ENCODE measurements at regions not wholly inside any gene's neighbourhood (a gene's known extent, or its start where the extent isn't known, plus 50 kb on each side); places are given as distances from the start of the nearest gene placed in this dataset.

DNA sequence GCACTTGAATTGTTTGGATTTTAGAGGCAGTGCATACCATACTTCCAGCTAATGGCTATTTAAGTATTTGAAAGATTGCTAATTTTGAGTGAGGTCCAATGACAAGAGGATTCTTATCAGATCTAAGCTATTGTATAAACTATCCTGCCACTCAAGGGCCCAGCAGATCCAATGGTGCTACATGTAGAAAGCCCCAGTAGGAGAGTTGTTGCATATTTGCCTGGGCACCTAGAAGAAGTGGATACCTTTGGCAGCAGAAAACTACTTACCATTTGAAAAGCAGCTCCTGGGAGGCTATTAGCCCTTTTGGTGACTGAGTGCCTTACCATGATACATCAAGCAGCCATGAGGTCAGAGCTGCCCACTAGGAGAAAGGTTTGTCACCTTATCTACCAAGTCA, 447.3 kb downstream of the C4orf33 start:
- peaks cover 1% of the 10 kb centered on the region for H3K4me1 Mint-ChIP-seq
- no peaks in the 10 kb centered on the region for H3K9me3 Mint-ChIP-seq
- no peak for DNase-seq (ENCODE audit: low spot score in 2 of 2, unreplicated experiment in 2 of 2)
- H3K27ac Mint-ChIP-seq = no peak overlapping the region
- TF ChIP-seq CTCF (IDR thresholded peaks at IDR 0.05; ENCODE audit: unreplicated experiment) = no peak
- no peaks in the 10 kb centered on the region for H3K27me3 Mint-ChIP-seq (ENCODE audit: low read depth)
- H3K36me3 Mint-ChIP-seq = no peaks in the 10 kb centered on the region
- no peak overlapping the region for H3K4me3 Mint-ChIP-seq

DNA sequence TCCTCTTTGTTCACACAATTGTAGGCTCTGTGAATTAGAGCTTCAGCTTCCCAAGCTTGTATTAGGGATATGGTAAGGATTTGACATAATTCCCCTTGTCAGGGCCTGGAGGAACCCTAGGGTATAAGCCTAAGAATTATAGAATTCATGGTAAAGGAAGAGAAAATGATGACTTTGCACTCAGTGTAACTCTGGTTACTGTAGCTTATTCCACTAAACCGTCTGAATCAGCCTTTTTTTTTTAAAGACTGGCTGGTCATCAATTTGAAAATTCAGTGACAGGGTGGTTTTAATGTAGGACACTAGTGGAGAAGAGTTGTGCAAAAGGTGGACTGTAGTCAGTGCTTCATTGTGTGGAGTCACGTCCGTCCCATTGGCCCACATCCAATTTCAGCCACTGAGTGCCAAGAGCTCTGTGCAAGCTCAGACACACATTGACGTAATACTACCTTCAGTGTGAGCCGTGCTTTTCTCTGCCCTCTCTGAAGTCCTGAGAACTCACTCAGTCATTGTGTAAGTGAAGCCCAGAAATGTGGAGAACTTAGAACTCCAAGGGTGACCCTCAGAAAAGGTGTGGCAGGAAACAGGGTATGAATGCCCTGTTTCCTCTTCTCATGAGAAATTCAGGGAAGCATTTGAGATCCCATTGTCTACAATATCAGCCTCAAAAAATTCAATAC, 449.8 kb downstream of the C4orf33 start:
- Mint-ChIP-seq H3K4me1 (peaks cover 12% of the 10 kb centered on the region), H3K9me3 (no peaks in the 10 kb centered on the region), H3K36me3 (no peaks in the 10 kb centered on the region), H3K27me3 (ENCODE audit: low read depth) (no peaks in the 10 kb centered on the region), H3K27ac (peak overlapping the region; percentile 39), H3K4me3 (no peak overlapping the region)
- DNase-seq (ENCODE audit: low spot score in 2 of 2, unreplicated experiment in 2 of 2) = peak in 1 of 2 experiments; percentile 38
- no peak for TF ChIP-seq CTCF (IDR thresholded peaks at IDR 0.05; ENCODE audit: unreplicated experiment)

DNA sequence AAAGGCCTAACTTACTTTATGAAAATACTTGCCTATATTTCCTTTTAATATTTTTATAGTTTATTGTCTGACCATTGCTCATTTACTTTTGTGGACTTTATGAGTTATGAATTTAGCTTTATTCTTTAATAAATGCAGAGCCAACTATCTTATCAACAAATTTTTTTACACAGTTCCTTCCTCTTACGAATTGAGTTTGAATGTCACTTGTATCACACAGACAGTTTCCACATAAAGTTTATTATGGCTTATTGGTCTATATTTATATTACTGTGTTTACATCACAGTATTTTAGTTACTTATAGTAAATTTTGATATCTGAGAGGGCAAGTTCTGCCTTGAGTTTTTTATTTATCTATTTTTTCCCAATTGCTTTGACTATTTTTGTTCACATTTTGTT, 450.6 kb downstream of the C4orf33 start:
- H3K27me3 Mint-ChIP-seq (ENCODE audit: low read depth) = no peaks in the 10 kb centered on the region
- no peaks in the 10 kb centered on the region for H3K9me3 Mint-ChIP-seq
- H3K4me1 Mint-ChIP-seq = peaks cover 12% of the 10 kb centered on the region
- H3K4me3 Mint-ChIP-seq = no peak overlapping the region
- no peak overlapping the region for H3K27ac Mint-ChIP-seq
- no peaks in the 10 kb centered on the region for H3K36me3 Mint-ChIP-seq
- no peak for TF ChIP-seq CTCF (IDR thresholded peaks at IDR 0.05; ENCODE audit: unreplicated experiment)
- DNase-seq (ENCODE audit: low spot score in 2 of 2, unreplicated experiment in 2 of 2) = no peak

- no peak overlapping the region for H3K4me3 Mint-ChIP-seq
- no peaks in the 10 kb centered on the region for H3K36me3 Mint-ChIP-seq
- H3K9me3 Mint-ChIP-seq = no peaks in the 10 kb centered on the region
- H3K4me1 Mint-ChIP-seq = peaks cover 12% of the 10 kb centered on the region
- TF ChIP-seq CTCF (IDR thresholded peaks at IDR 0.05; ENCODE audit: unreplicated experiment) = no peak
- H3K27ac Mint-ChIP-seq = peak overlapping the region; percentile 73
- no peak for DNase-seq (ENCODE audit: low spot score in 2 of 2, unreplicated experiment in 2 of 2)
- H3K27me3 Mint-ChIP-seq (ENCODE audit: low read depth) = no peaks in the 10 kb centered on the region
Measured at GRCh38 chr4:129550281-129550785, 454.4 kb downstream of the C4orf33 start.

DNA sequence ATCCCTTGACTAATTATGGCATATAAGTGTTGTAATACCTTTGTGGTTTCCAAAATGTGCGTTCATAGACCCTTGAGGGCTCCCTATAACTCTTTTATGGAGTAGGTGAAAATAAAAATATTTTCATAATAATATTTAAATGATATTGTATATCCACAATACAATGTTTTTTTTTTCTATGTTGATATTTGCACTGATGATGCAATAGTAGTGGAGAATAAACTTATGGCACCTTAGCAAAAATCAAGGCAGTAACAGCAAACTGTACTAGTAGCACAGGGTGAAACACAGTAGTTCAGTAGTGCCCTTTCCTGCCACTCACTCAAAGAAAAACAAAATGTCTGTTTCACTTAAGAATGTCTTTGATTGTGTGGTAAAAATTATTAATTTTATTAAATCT, 465.3 kb downstream of the C4orf33 start:
- no peaks in the 10 kb centered on the region for H3K27me3 Mint-ChIP-seq (ENCODE audit: low read depth)
- no peaks in the 10 kb centered on the region for H3K4me1 Mint-ChIP-seq
- no peak overlapping the region for H3K4me3 Mint-ChIP-seq
- no peaks in the 10 kb centered on the region for H3K9me3 Mint-ChIP-seq
- TF ChIP-seq CTCF (IDR thresholded peaks at IDR 0.05; ENCODE audit: unreplicated experiment) = no peak
- H3K36me3 Mint-ChIP-seq = no peaks in the 10 kb centered on the region
- H3K27ac Mint-ChIP-seq = no peak overlapping the region
- no peak for DNase-seq (ENCODE audit: low spot score in 2 of 2, unreplicated experiment in 2 of 2)
